DND-41 (cell line): ENCODE measurements at regions not wholly inside any gene's neighbourhood (a gene's known extent, or its start where the extent isn't known, plus 50 kb on each side); places are given as distances from the start of the nearest gene placed in this dataset.

ENCODE experiments used
- CTCF ChIP-seq: IDR thresholded peaks from 2 replicates; pipeline ENCODE4 v1.5.1; 2012; ENCODE audit warnings: borderline replicate concordance, low read length, moderate library complexity, mild to moderate bottlenecking; ENCODE audit not compliant: poor library complexity, severe bottlenecking; ENCODE audit errors: extremely low read depth
- EZH2 ChIP-seq: IDR thresholded peaks from 3 replicates; pipeline ENCODE4 v1.6.1; 2012; ENCODE audit warnings: borderline replicate concordance, low read depth, mild to moderate bottlenecking, moderate library complexity, low read length, inconsistent platforms; ENCODE audit not compliant: severe bottlenecking

DNA sequence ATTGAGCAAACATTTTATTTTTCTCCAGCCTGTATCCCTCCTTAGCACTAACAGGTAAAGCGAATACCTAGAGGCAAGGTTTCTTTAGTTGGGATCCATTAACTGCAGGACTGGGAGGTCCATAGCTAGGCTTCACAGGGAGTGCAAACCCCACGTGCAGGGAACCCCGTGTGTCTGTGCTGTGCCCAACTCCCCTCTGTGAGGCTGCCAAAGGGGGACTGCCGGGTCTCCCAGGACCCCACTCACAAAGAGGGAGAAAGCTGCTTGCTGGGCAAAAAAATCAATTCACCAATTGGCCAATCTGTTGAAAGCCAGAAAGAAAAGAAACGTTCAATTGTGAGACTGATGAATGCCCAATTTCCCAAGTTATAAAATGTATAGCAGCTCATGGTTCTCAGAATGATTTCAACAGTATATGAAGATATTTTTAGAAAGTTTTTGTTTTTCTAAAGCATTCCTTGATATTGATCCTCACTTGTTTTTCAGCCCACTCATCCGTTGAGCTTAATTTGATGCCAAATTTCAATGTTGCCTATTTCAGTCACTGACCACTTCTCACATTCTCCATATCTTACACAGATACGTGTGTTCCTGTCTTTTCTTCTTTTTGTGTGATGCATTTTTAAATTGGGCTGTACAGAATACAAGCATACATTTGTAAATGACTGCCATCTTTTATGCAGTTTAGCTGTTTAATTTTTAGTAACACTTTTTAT lies 202.7 kb upstream of the PRSS58 start:
- TF ChIP-seq EZH2 (no peak), CTCF (no peak)
